Femur (tissue), 1 donor: ENCODE measurements at regions not wholly inside any gene's neighbourhood (a gene's known extent, or its start where the extent isn't known, plus 50 kb on each side); places are given as distances from the start of the nearest gene placed in this dataset.

Experiments used
- DNase-seq: peaks from one replicate; pipeline ENCODE4 v3.0.0-alpha.2; 2017

GRCh38 chr11:127925475-127925874, 661.9 kb downstream of the ETS1 start:
- no peak for DNase-seq

GRCh38 chr11:127919206-127920000, 668.0 kb downstream of the ETS1 start:
- DNase-seq, result no peak

- DNase-seq, result no peak
Observed at GRCh38 chr11:127902382-127902781, 685.0 kb downstream of the ETS1 start.

GRCh38 chr11:127898422-127899365, 688.7 kb downstream of the ETS1 start:
- DNase-seq, result no peak

- no peak for DNase-seq
Observed at GRCh38 chr11:127895776-127896175, 691.6 kb downstream of the ETS1 start.

GRCh38 chr11:127894316-127894715, 693.0 kb downstream of the ETS1 start:
- no peak for DNase-seq

- DNase-seq, result no peak
Observed at GRCh38 chr11:127890030-127890615, 697.2 kb downstream of the ETS1 start.

- DNase-seq, result no peak
Observed at GRCh38 chr11:127888386-127888785, 699.0 kb downstream of the ETS1 start.

GRCh38 chr11:127875131-127875530, 712.2 kb downstream of the ETS1 start:
- DNase-seq, result no peak

GRCh38 chr11:127873478-127873877, 713.9 kb downstream of the ETS1 start:
- DNase-seq, result no peak

- DNase-seq, result no peak
Observed at GRCh38 chr11:127866109-127866508, 721.2 kb downstream of the ETS1 start.

GRCh38 chr11:127864861-127865260, 722.5 kb downstream of the ETS1 start:
- DNase-seq, result no peak

- DNase-seq, result no peak
Observed at GRCh38 chr11:127862406-127862805, 725.0 kb downstream of the ETS1 start.

GRCh38 chr11:127859941-127860354, 727.4 kb downstream of the ETS1 start:
- DNase-seq, result no peak

GRCh38 chr11:127844876-127845275, 742.5 kb downstream of the ETS1 start:
- DNase-seq, result no peak

GRCh38 chr11:127843483-127844396, 743.6 kb downstream of the ETS1 start:
- peak; percentile 60 for DNase-seq

GRCh38 chr11:127825183-127825582, 762.2 kb downstream of the ETS1 start:
- no peak for DNase-seq

- DNase-seq, result no peak
Observed at GRCh38 chr11:127818625-127819024, 768.7 kb downstream of the ETS1 start.

GRCh38 chr11:127816962-127817361, 770.4 kb downstream of the ETS1 start:
- no peak for DNase-seq

- DNase-seq, result no peak
Observed at GRCh38 chr11:127815331-127815730, 772.0 kb downstream of the ETS1 start.

- no peak for DNase-seq
Observed at GRCh38 chr11:127806501-127806900, 780.9 kb downstream of the ETS1 start.

GRCh38 chr11:127805771-127806170, 781.6 kb downstream of the ETS1 start:
- no peak for DNase-seq
